ENCODE measurements at regions not wholly inside any gene's neighbourhood (a gene's known extent, or its start where the extent isn't known, plus 50 kb on each side); places are given as distances from the start of the nearest gene placed in this dataset.

- Histone ChIP-seq H3K9ac (no peak overlapping the region), H3K27me3 (ENCODE audit: insufficient read depth, low read depth) (no peaks in the 10 kb centered on the region), H2AFZ (ENCODE audit: low read depth) (no peak overlapping the region), H3K4me2 (no peak overlapping the region), H3K4me1 (ENCODE audit: low read depth, poor library complexity, severe bottlenecking) (no peaks in the 10 kb centered on the region), H3K4me3 (IDR thresholded peaks at IDR 0.05; ENCODE audit: insufficient read depth, low read depth, low read length) (no peak overlapping the region), H3K27ac (no peak overlapping the region), H3K36me3 (ENCODE audit: insufficient read depth) (no peaks in the 10 kb centered on the region), H4K20me1 (ENCODE audit: insufficient read depth) (no peaks in the 10 kb centered on the region), H3K79me2 (ENCODE audit: insufficient read depth, low read depth) (no peaks in the 10 kb centered on the region)
- no peak for TF ChIP-seq CTCF (conservative IDR thresholded peaks at IDR 0.05; ENCODE audit: low read depth, low read length)
These were observed 782.9 kb downstream of the GALR1 start for GRCh38 chr18:78032574-78032973.

- H3K36me3 ChIP-seq (ENCODE audit: insufficient read depth): no peaks in the 10 kb centered on the region
- H3K4me1 ChIP-seq (ENCODE audit: low read depth, poor library complexity, severe bottlenecking): no peaks in the 10 kb centered on the region
- H3K27me3 ChIP-seq (ENCODE audit: insufficient read depth, low read depth): no peaks in the 10 kb centered on the region
- H3K4me3 ChIP-seq (IDR thresholded peaks at IDR 0.05; ENCODE audit: insufficient read depth, low read depth, low read length): no peak overlapping the region
- H3K4me2 ChIP-seq: no peak overlapping the region
- no peaks in the 10 kb centered on the region for H4K20me1 ChIP-seq (ENCODE audit: insufficient read depth)
- no peak overlapping the region for H3K9ac ChIP-seq
- H3K27ac ChIP-seq: no peak overlapping the region
- no peak overlapping the region for H2AFZ ChIP-seq (ENCODE audit: low read depth)
- no peak for TF ChIP-seq CTCF (conservative IDR thresholded peaks at IDR 0.05; ENCODE audit: low read depth, low read length)
- H3K79me2 ChIP-seq (ENCODE audit: insufficient read depth, low read depth): no peaks in the 10 kb centered on the region
These were observed 785.1 kb downstream of the GALR1 start for GRCh38 chr18:78034755-78035154.

- H3K36me3 ChIP-seq (ENCODE audit: insufficient read depth): no peaks in the 10 kb centered on the region
- no peak for TF ChIP-seq CTCF (conservative IDR thresholded peaks at IDR 0.05; ENCODE audit: low read depth, low read length)
- no peaks in the 10 kb centered on the region for H4K20me1 ChIP-seq (ENCODE audit: insufficient read depth)
- H3K4me1 ChIP-seq (ENCODE audit: low read depth, poor library complexity, severe bottlenecking): no peaks in the 10 kb centered on the region
- no peak overlapping the region for H3K27ac ChIP-seq
- no peaks in the 10 kb centered on the region for H3K79me2 ChIP-seq (ENCODE audit: insufficient read depth, low read depth)
- H3K4me3 ChIP-seq (IDR thresholded peaks at IDR 0.05; ENCODE audit: insufficient read depth, low read depth, low read length): no peak overlapping the region
- no peak overlapping the region for H2AFZ ChIP-seq (ENCODE audit: low read depth)
- no peak overlapping the region for H3K9ac ChIP-seq
- H3K27me3 ChIP-seq (ENCODE audit: insufficient read depth, low read depth): no peaks in the 10 kb centered on the region
- H3K4me2 ChIP-seq: no peak overlapping the region
These were observed 791.6 kb downstream of the GALR1 start for GRCh38 chr18:78041218-78041617.

- no peaks in the 10 kb centered on the region for H3K4me1 ChIP-seq (ENCODE audit: low read depth, poor library complexity, severe bottlenecking)
- H3K79me2 ChIP-seq (ENCODE audit: insufficient read depth, low read depth): no peaks in the 10 kb centered on the region
- TF ChIP-seq CTCF (conservative IDR thresholded peaks at IDR 0.05; ENCODE audit: low read depth, low read length): no peak
- no peak overlapping the region for H3K4me3 ChIP-seq (IDR thresholded peaks at IDR 0.05; ENCODE audit: insufficient read depth, low read depth, low read length)
- no peaks in the 10 kb centered on the region for H4K20me1 ChIP-seq (ENCODE audit: insufficient read depth)
- no peaks in the 10 kb centered on the region for H3K27me3 ChIP-seq (ENCODE audit: insufficient read depth, low read depth)
- H3K4me2 ChIP-seq: no peak overlapping the region
- H2AFZ ChIP-seq (ENCODE audit: low read depth): no peak overlapping the region
- H3K27ac ChIP-seq: no peak overlapping the region
- H3K9ac ChIP-seq: no peak overlapping the region
- no peaks in the 10 kb centered on the region for H3K36me3 ChIP-seq (ENCODE audit: insufficient read depth)
These were observed 797.0 kb downstream of the GALR1 start for GRCh38 chr18:78046631-78047030.

- Histone ChIP-seq H3K79me2 (ENCODE audit: insufficient read depth, low read depth) (no peaks in the 10 kb centered on the region), H3K9ac (no peak overlapping the region), H3K36me3 (ENCODE audit: insufficient read depth) (no peaks in the 10 kb centered on the region), H3K27me3 (ENCODE audit: insufficient read depth, low read depth) (no peaks in the 10 kb centered on the region), H3K4me3 (IDR thresholded peaks at IDR 0.05; ENCODE audit: insufficient read depth, low read depth, low read length) (no peak overlapping the region), H3K4me2 (no peak overlapping the region), H2AFZ (ENCODE audit: low read depth) (no peak overlapping the region), H4K20me1 (ENCODE audit: insufficient read depth) (no peaks in the 10 kb centered on the region), H3K27ac (no peak overlapping the region), H3K4me1 (ENCODE audit: low read depth, poor library complexity, severe bottlenecking) (no peaks in the 10 kb centered on the region)
- TF ChIP-seq CTCF (conservative IDR thresholded peaks at IDR 0.05; ENCODE audit: low read depth, low read length): no peak
These were observed 799.6 kb downstream of the GALR1 start for GRCh38 chr18:78049281-78049680.

Measured in KMS-11 (cell line).